H1 (cell line): ENCODE measurements at regions not wholly inside any gene's neighbourhood (a gene's known extent, or its start where the extent isn't known, plus 50 kb on each side); places are given as distances from the start of the nearest gene placed in this dataset.

Source experiments
- CTCF ChIA-PET: fragments of 300-600 bp; sonication (Branson Sonifier 250); formaldehyde crosslinking; loops from one replicate; lab custom pipeline; 2021; ENCODE audit not compliant: partially characterized antibody; lab: Charles Lee
- POLR2A ChIA-PET: fragments of 300-600 bp; sonication (Branson Sonifier 250); formaldehyde crosslinking; loops from one replicate; lab custom pipeline; 2021; ENCODE audit warnings: inconsistent platforms; ENCODE audit not compliant: partially characterized antibody; lab: Charles Lee
- DNase-seq, 2 experiments: peaks; one replicate each; pipeline versions ENCODE4 v3.0.0 to v3.0.0-alpha.2; 2010 to 2022; ENCODE audit warnings: low spot score in 2 of 2, low read depth in 1 of 2, mixed read lengths in 1 of 2
- FAIRE-seq: peaks from 2 replicates; lab custom pipeline; 2011; peaks lifted over from hg19 to GRCh38; lab: Jason Lieb, UNC
- H2AFZ ChIP-seq: 2 replicates; pipeline ENCODE4 v1.8.1; 2012; ENCODE audit warnings: low read length, inconsistent platforms
- H2AK5ac ChIP-seq: 2 replicates; pipeline ENCODE4 v1.6.1; 2013; ENCODE audit warnings: low read depth, low read length
- H2BK120ac ChIP-seq: replicated peaks from 2 replicates; pipeline ENCODE3; 2013; ENCODE audit warnings: low read depth, low read length, inconsistent platforms
- H2BK12ac ChIP-seq: 2 replicates; pipeline ENCODE4 v1.6.1; 2013; ENCODE audit warnings: low read depth, low read length
- H2BK15ac ChIP-seq: 2 replicates; pipeline ENCODE4 v1.6.1; 2013; ENCODE audit warnings: low read length
- H2BK20ac ChIP-seq: 2 replicates; pipeline ENCODE4 v1.6.1; 2013; ENCODE audit warnings: low read length
- H2BK5ac ChIP-seq: 2 replicates; pipeline ENCODE4 v1.6.1; 2013; ENCODE audit warnings: low read depth, low read length
- H3K14ac ChIP-seq: 2 replicates; pipeline ENCODE4 v1.6.1; 2013; ENCODE audit warnings: inconsistent platforms; ENCODE audit not compliant: insufficient read length
- H3K18ac ChIP-seq: 2 replicates; pipeline ENCODE4 v1.6.1; 2013; ENCODE audit warnings: low read length; ENCODE audit errors: extremely low read depth
- H3K23ac ChIP-seq: 2 replicates; pipeline ENCODE4 v1.6.1; 2013; ENCODE audit warnings: inconsistent platforms; ENCODE audit not compliant: insufficient read length
- H3K23me2 ChIP-seq: 2 replicates; pipeline ENCODE4 v1.6.1; 2013; ENCODE audit warnings: low read depth, low read length
- H3K27ac ChIP-seq: 2 replicates; pipeline ENCODE4 v1.6.1; 2011; ENCODE audit warnings: low read depth, low read length, inconsistent platforms
- H3K27me3 ChIP-seq, 4 experiments: replicated peaks in 1 of 4; 1 replicate in 1 of 4; 2 replicates in 3 of 4; pipeline versions ENCODE4 v1.6.1 to v1.8.1; 2011 to 2013; ENCODE audit warnings: low read length in 3 of 4, mild to moderate bottlenecking in 3 of 4, inconsistent platforms in 2 of 4, mixed read lengths in 2 of 4, moderate library complexity in 1 of 4; ENCODE audit not compliant: control insufficient read depth in 3 of 4, insufficient read depth in 3 of 4; ENCODE audit errors: extremely low read depth in 1 of 4
- H3K36me3 ChIP-seq, 4 experiments: 2 replicates each; pipeline versions ENCODE4 v1.6.1 to v1.8.1; 2011 to 2013; ENCODE audit warnings: mild to moderate bottlenecking in 4 of 4, low read length in 3 of 4, moderate library complexity in 2 of 4, control low read depth in 1 of 4, inconsistent platforms in 1 of 4; ENCODE audit not compliant: insufficient read depth in 4 of 4, control insufficient read depth in 2 of 4
- H3K4ac ChIP-seq: replicated peaks from 2 replicates; pipeline ENCODE3; 2013; ENCODE audit warnings: low read length, low read depth, mixed read lengths, inconsistent platforms; ENCODE audit not compliant: insufficient read length
- H3K4me1 ChIP-seq, 4 experiments: replicated peaks in 1 of 4; 1 replicate in 1 of 4; 2 replicates in 3 of 4; pipeline versions ENCODE4 v1.6.1 to v1.8.1; 2011 to 2013; ENCODE audit warnings: low read length in 3 of 4, inconsistent platforms in 2 of 4, mixed read lengths in 1 of 4; ENCODE audit not compliant: insufficient read depth in 4 of 4, control insufficient read depth in 3 of 4
- H3K4me2 ChIP-seq, 2 experiments: 2 replicates each; pipeline versions ENCODE4 v1.6.1 to v1.8.1; 2011 to 2013; ENCODE audit warnings: low read depth in 2 of 2, low read length in 2 of 2, control low read depth in 1 of 2, inconsistent platforms in 1 of 2, mild to moderate bottlenecking in 1 of 2; ENCODE audit not compliant: insufficient read depth in 1 of 2
- H3K4me3 ChIP-seq, 4 experiments: fragments of 200-600, 300-600 bp in 1 of 4; sonication (generic), shearing (Covaris generic), sonication (Bioruptor Twin) in 1 of 4; 2 replicates each; pipeline versions ENCODE4 v1.5.1 to v1.8.1; 2011 to 2016; ENCODE audit warnings: low read length in 4 of 4, low read depth in 3 of 4, control low read depth in 2 of 4, inconsistent platforms in 2 of 4, mild to moderate bottlenecking in 2 of 4, mixed read lengths in 1 of 4, moderate library complexity in 1 of 4; ENCODE audit not compliant: insufficient read depth in 2 of 4; ENCODE audit errors: extremely low read depth in 1 of 4
- H3K56ac ChIP-seq: replicated peaks from 2 replicates; pipeline ENCODE3; 2013; ENCODE audit warnings: low read depth, mild to moderate bottlenecking, mixed read lengths, low read length, inconsistent platforms; ENCODE audit not compliant: insufficient read length
- H3K79me1 ChIP-seq: 2 replicates; pipeline ENCODE4 v1.6.1; 2013; ENCODE audit warnings: low read depth, low read length, control low read depth
- H3K79me2 ChIP-seq, 2 experiments: 2 replicates each; pipeline versions ENCODE4 v1.6.1 to v1.8.1; 2012 to 2013; ENCODE audit warnings: low read length in 2 of 2, mild to moderate bottlenecking in 2 of 2, inconsistent platforms in 1 of 2; ENCODE audit not compliant: insufficient read depth in 2 of 2, control insufficient read depth in 1 of 2
- H3K9ac ChIP-seq, 4 experiments: replicated peaks in 1 of 4; 1 replicate in 1 of 4; 2 replicates in 3 of 4; pipeline versions ENCODE4 v1.6.1 to v1.8.1; 2011 to 2013; ENCODE audit warnings: low read depth in 3 of 4, low read length in 3 of 4, control low read depth in 2 of 4, mild to moderate bottlenecking in 2 of 4, moderate library complexity in 2 of 4, inconsistent platforms in 1 of 4; ENCODE audit errors: extremely low read depth in 1 of 4
- H3K9me3 ChIP-seq, 2 experiments: 2 replicates each; pipeline versions ENCODE4 v1.6.1 to v1.8.1; 2012 to 2013; ENCODE audit warnings: mild to moderate bottlenecking in 2 of 2, moderate library complexity in 2 of 2, control low read depth in 1 of 2, inconsistent platforms in 1 of 2, low read depth in 1 of 2, low read length in 1 of 2, mixed read lengths in 1 of 2; ENCODE audit not compliant: insufficient read depth in 2 of 2
- H4K20me1 ChIP-seq, 2 experiments: replicated peaks in 1 of 2; 2 replicates each; pipeline versions ENCODE3 to v1.8.1; 2011 to 2013; ENCODE audit warnings: inconsistent platforms in 2 of 2, low read length in 2 of 2, mild to moderate bottlenecking in 1 of 2; ENCODE audit not compliant: insufficient read depth in 2 of 2, control insufficient read depth in 1 of 2
- H4K5ac ChIP-seq: 2 replicates; pipeline ENCODE4 v1.6.1; 2013; ENCODE audit warnings: low read length, low read depth, mixed read lengths, inconsistent platforms; ENCODE audit not compliant: insufficient read length
- H4K8ac ChIP-seq: 2 replicates; pipeline ENCODE4 v1.8.0; 2013; ENCODE audit warnings: mild to moderate bottlenecking, moderate library complexity, low read length, inconsistent platforms; ENCODE audit not compliant: insufficient read depth; ENCODE audit errors: extremely low read depth
- H4K91ac ChIP-seq: replicated peaks from 2 replicates; pipeline ENCODE3; 2013; ENCODE audit warnings: low read length, mixed read lengths, inconsistent platforms; ENCODE audit not compliant: insufficient read length
- ATF2 ChIP-seq: IDR thresholded peaks from 2 replicates; pipeline ENCODE4 v1.6.1; 2012; ENCODE audit warnings: low read length, inconsistent platforms
- CTCF ChIP-seq, 3 experiments: IDR thresholded peaks; 1 replicate in 2 of 3; 2 replicates in 1 of 3; pipeline versions ENCODE4 v1.5.1 to v1.6.1; 2011; ENCODE audit warnings: low read length in 3 of 3, mild to moderate bottlenecking in 3 of 3, inconsistent platforms in 2 of 3, low read depth in 1 of 3, moderate library complexity in 1 of 3; ENCODE audit not compliant: insufficient read depth in 1 of 3; ENCODE audit errors: control extremely low read depth in 1 of 3
- RAD21 ChIP-seq, 2 experiments: IDR thresholded peaks in 1 of 2; conservative IDR thresholded peaks in 1 of 2; 2 replicates each; pipeline ENCODE4 v1.6.1; 2011; ENCODE audit warnings: low read depth in 2 of 2, low read length in 2 of 2, improper control_type of control experiment in 1 of 2, inconsistent platforms in 1 of 2, mild to moderate bottlenecking in 1 of 2, moderate library complexity in 1 of 2
- WGBS, 2 experiments: shearing (Covaris generic) in 1 of 2; methylation state at CpG; one replicate each; pipeline versions ENCODE4 v1.1.6 to v1.1.7; 2013 to 2015; ENCODE audit warnings: low lambda C conversion rate in 2 of 2, mixed read lengths in 2 of 2, inconsistent platforms in 1 of 2, low coverage in 1 of 2, missing lambda C conversion rate in 1 of 2; ENCODE audit not compliant: insufficient replicate concordance in 2 of 2, insufficient coverage in 1 of 2, insufficient read length in 1 of 2; ENCODE audit errors: extremely low coverage in 1 of 2, missing lambda C conversion rate in 1 of 2; 5-methylcytosine and 5-hydroxymethylcytosine counted together

- WGBS, 2 experiments = 55% methylated on average over 6 of the region's 6 CpGs; no CpG with 5 or more reads in 1 of the 2 experiments
- Histone ChIP-seq H3K36me3 (no peaks in the 10 kb centered on the region), H3K4me1 (no peaks in the 10 kb centered on the region), H2BK5ac (no peak overlapping the region), H3K23me2 (no peaks in the 10 kb centered on the region), H4K91ac (no peak overlapping the region), H3K9me3 (no peaks in the 10 kb centered on the region), H3K27me3 (no peaks in the 10 kb centered on the region), H3K18ac (no peak overlapping the region), H3K79me2 (no peaks in the 10 kb centered on the region), H3K56ac (no peak overlapping the region), H2BK120ac (no peak overlapping the region), H3K4ac (no peak overlapping the region), H3K23ac (no peak overlapping the region), H4K20me1 (no peaks in the 10 kb centered on the region), H4K5ac (no peak overlapping the region), H3K4me2 (no peak overlapping the region), H2BK12ac (no peak overlapping the region), H3K9ac (no peak overlapping the region), H2BK20ac (no peak overlapping the region), H2AK5ac (no peak overlapping the region)
- CTCF ChIA-PET = interaction anchor here (0.8 to 5.2 kb wide), 19 partner anchors 14 to 742 kb away, joined by 3 to 76 read pairs (median 6); no protein-coding TSS in a partner anchor
- no peak for DNase-seq
- POLR2A ChIA-PET = no interaction called here
- TF ChIP-seq RAD21 (IDR thresholded peaks at IDR 0.05 in 1 of 2, conservative IDR thresholded peaks at IDR 0.05 in 1 of 2; ENCODE audit: low read depth in 2 of 2, low read length in 2 of 2) = peak; percentile 86
- peak in 2 of 3 experiments; percentile 57 to 58; a peak in 3 of 4 replicates for TF ChIP-seq CTCF (IDR thresholded peaks at IDR 0.05; ENCODE audit: control extremely low read depth in 1 of 3, insufficient read depth in 1 of 3, low read depth in 1 of 3, low read length in 3 of 3)
- TF ChIP-seq ATF2 = no peak
- TF ChIP-seq, all 59 proteins: peak for 2
- Histone ChIP-seq H3K27ac (no peak overlapping the region), H4K8ac (no peak overlapping the region), H2BK15ac (no peak overlapping the region), H3K79me1 (no peaks in the 10 kb centered on the region), H2AFZ (no peak overlapping the region), H3K4me3 (no peak overlapping the region), H3K14ac (no peak overlapping the region)
- no peak for FAIRE-seq
Measured at GRCh38 chr3:159263750-159264553, 462.1 kb downstream of the MFSD1 start.
